ENCODE measurements at regions not wholly inside any gene's neighbourhood (a gene's known extent, or its start where the extent isn't known, plus 50 kb on each side); places are given as distances from the start of the nearest gene placed in this dataset.

GRCh38 chr10:10591715-10592341 lies 425.8 kb upstream of the CELF2 start:
- Histone ChIP-seq H3K9ac (ENCODE audit: insufficient read length, low read depth) (no peak overlapping the region), H3K27me3 (ENCODE audit: insufficient read depth, insufficient read length) (no peaks in the 10 kb centered on the region), H3K4me1 (ENCODE audit: insufficient read depth, insufficient read length) (peaks cover 2% of the 10 kb centered on the region), H3K4me3 (ENCODE audit: insufficient read length, low read depth) (no peak overlapping the region), H3K36me3 (ENCODE audit: insufficient read depth, insufficient read length, low read length) (no peaks in the 10 kb centered on the region), H3K9me3 (ENCODE audit: insufficient read depth, low read length) (0 out of 2 replicates have a peak, but pooled peaks cover 5% of the 10 kb centered on the region)
- no peak for TF ChIP-seq ZNF274 (IDR thresholded peaks at IDR 0.05; ENCODE audit: low read depth, low read length)
- TF ChIP-seq YY1 (IDR thresholded peaks at IDR 0.05; ENCODE audit: insufficient read depth, insufficient read length), result no peak
- no peak for TF ChIP-seq SUZ12 (IDR thresholded peaks at IDR 0.05; ENCODE audit: extremely low read depth, insufficient read depth, insufficient read length)
- DNase-seq (ENCODE audit: low read depth, low spot score), result no peak

- Histone ChIP-seq H3K36me3 (ENCODE audit: insufficient read depth, insufficient read length, low read length) (no peaks in the 10 kb centered on the region), H3K9me3 (ENCODE audit: insufficient read depth, low read length) (no peaks in the 10 kb centered on the region), H3K9ac (ENCODE audit: insufficient read length, low read depth) (no peak overlapping the region), H3K4me3 (ENCODE audit: insufficient read length, low read depth) (no peak overlapping the region), H3K4me1 (ENCODE audit: insufficient read depth, insufficient read length) (no peaks in the 10 kb centered on the region), H3K27me3 (ENCODE audit: insufficient read depth, insufficient read length) (no peaks in the 10 kb centered on the region)
- DNase-seq (ENCODE audit: low read depth, low spot score), result no peak
- TF ChIP-seq SUZ12 (IDR thresholded peaks at IDR 0.05; ENCODE audit: extremely low read depth, insufficient read depth, insufficient read length), result no peak
- TF ChIP-seq YY1 (IDR thresholded peaks at IDR 0.05; ENCODE audit: insufficient read depth, insufficient read length), result no peak
- TF ChIP-seq ZNF274 (IDR thresholded peaks at IDR 0.05; ENCODE audit: low read depth, low read length), result no peak
Observed at GRCh38 chr10:10596256-10596655, 421.4 kb upstream of the CELF2 start.

- no peak for TF ChIP-seq SUZ12 (IDR thresholded peaks at IDR 0.05; ENCODE audit: extremely low read depth, insufficient read depth, insufficient read length)
- no peak for TF ChIP-seq ZNF274 (IDR thresholded peaks at IDR 0.05; ENCODE audit: low read depth, low read length)
- TF ChIP-seq YY1 (IDR thresholded peaks at IDR 0.05; ENCODE audit: insufficient read depth, insufficient read length), result no peak
- DNase-seq (ENCODE audit: low read depth, low spot score), result no peak
- Histone ChIP-seq H3K9ac (ENCODE audit: insufficient read length, low read depth) (no peak overlapping the region), H3K27me3 (ENCODE audit: insufficient read depth, insufficient read length) (no peaks in the 10 kb centered on the region), H3K4me3 (ENCODE audit: insufficient read length, low read depth) (no peak overlapping the region), H3K36me3 (ENCODE audit: insufficient read depth, insufficient read length, low read length) (no peaks in the 10 kb centered on the region), H3K4me1 (ENCODE audit: insufficient read depth, insufficient read length) (no peaks in the 10 kb centered on the region), H3K9me3 (ENCODE audit: insufficient read depth, low read length) (no peaks in the 10 kb centered on the region)
Observed at GRCh38 chr10:10598297-10598696, 419.4 kb upstream of the CELF2 start.

GRCh38 chr10:10600004-10600403 lies 417.7 kb upstream of the CELF2 start:
- DNase-seq (ENCODE audit: low read depth, low spot score), result no peak
- no peak for TF ChIP-seq YY1 (IDR thresholded peaks at IDR 0.05; ENCODE audit: insufficient read depth, insufficient read length)
- TF ChIP-seq SUZ12 (IDR thresholded peaks at IDR 0.05; ENCODE audit: extremely low read depth, insufficient read depth, insufficient read length), result no peak
- TF ChIP-seq ZNF274 (IDR thresholded peaks at IDR 0.05; ENCODE audit: low read depth, low read length), result no peak

GRCh38 chr10:10605551-10606081 lies 412.1 kb upstream of the CELF2 start:
- H3K4me3 ChIP-seq (ENCODE audit: insufficient read length, low read depth), result no peak overlapping the region
- H3K9ac ChIP-seq (ENCODE audit: insufficient read length, low read depth), result no peak overlapping the region
- TF ChIP-seq YY1 (IDR thresholded peaks at IDR 0.05; ENCODE audit: insufficient read depth, insufficient read length) (no peak), SUZ12 (IDR thresholded peaks at IDR 0.05; ENCODE audit: extremely low read depth, insufficient read depth, insufficient read length) (no peak), ZNF274 (IDR thresholded peaks at IDR 0.05; ENCODE audit: low read depth, low read length) (no peak)
- H3K4me1 ChIP-seq (ENCODE audit: insufficient read depth, insufficient read length), result no peaks in the 10 kb centered on the region
- no peaks in the 10 kb centered on the region for H3K9me3 ChIP-seq (ENCODE audit: insufficient read depth, low read length)
- no peaks in the 10 kb centered on the region for H3K36me3 ChIP-seq (ENCODE audit: insufficient read depth, insufficient read length, low read length)
- no peak for DNase-seq (ENCODE audit: low read depth, low spot score)
- no peaks in the 10 kb centered on the region for H3K27me3 ChIP-seq (ENCODE audit: insufficient read depth, insufficient read length)

More at GRCh38 chr10:10600004-10600403, 417.7 kb upstream of the CELF2 start:
- Histone ChIP-seq H3K9me3 (ENCODE audit: insufficient read depth, low read length) (no peaks in the 10 kb centered on the region), H3K9ac (ENCODE audit: insufficient read length, low read depth) (no peak overlapping the region), H3K27me3 (ENCODE audit: insufficient read depth, insufficient read length) (no peaks in the 10 kb centered on the region), H3K4me1 (ENCODE audit: insufficient read depth, insufficient read length) (no peaks in the 10 kb centered on the region), H3K36me3 (ENCODE audit: insufficient read depth, insufficient read length, low read length) (no peaks in the 10 kb centered on the region), H3K4me3 (ENCODE audit: insufficient read length, low read depth) (no peak overlapping the region)

GRCh38 chr10:10609379-10609955 lies 408.2 kb upstream of the CELF2 start:
- no peaks in the 10 kb centered on the region for H3K27me3 ChIP-seq (ENCODE audit: insufficient read depth, insufficient read length)
- DNase-seq (ENCODE audit: low read depth, low spot score), result no peak
- no peaks in the 10 kb centered on the region for H3K4me1 ChIP-seq (ENCODE audit: insufficient read depth, insufficient read length)
- H3K9me3 ChIP-seq (ENCODE audit: insufficient read depth, low read length), result no peaks in the 10 kb centered on the region
- no peaks in the 10 kb centered on the region for H3K36me3 ChIP-seq (ENCODE audit: insufficient read depth, insufficient read length, low read length)
- no peak overlapping the region for H3K9ac ChIP-seq (ENCODE audit: insufficient read length, low read depth)
- H3K4me3 ChIP-seq (ENCODE audit: insufficient read length, low read depth), result no peak overlapping the region
- TF ChIP-seq ZNF274 (IDR thresholded peaks at IDR 0.05; ENCODE audit: low read depth, low read length) (no peak), SUZ12 (IDR thresholded peaks at IDR 0.05; ENCODE audit: extremely low read depth, insufficient read depth, insufficient read length) (no peak), YY1 (IDR thresholded peaks at IDR 0.05; ENCODE audit: insufficient read depth, insufficient read length) (no peak)

- no peak overlapping the region for H3K9ac ChIP-seq (ENCODE audit: insufficient read length, low read depth)
- TF ChIP-seq ZNF274 (IDR thresholded peaks at IDR 0.05; ENCODE audit: low read depth, low read length) (no peak), YY1 (IDR thresholded peaks at IDR 0.05; ENCODE audit: insufficient read depth, insufficient read length) (no peak), SUZ12 (IDR thresholded peaks at IDR 0.05; ENCODE audit: extremely low read depth, insufficient read depth, insufficient read length) (no peak)
- H3K9me3 ChIP-seq (ENCODE audit: insufficient read depth, low read length), result no peaks in the 10 kb centered on the region
Observed at GRCh38 chr10:10610171-10610570, 407.5 kb upstream of the CELF2 start.

More at GRCh38 chr10:10610171-10610570, 407.5 kb upstream of the CELF2 start:
- DNase-seq (ENCODE audit: low read depth, low spot score), result no peak
- no peak overlapping the region for H3K4me3 ChIP-seq (ENCODE audit: insufficient read length, low read depth)
- no peaks in the 10 kb centered on the region for H3K36me3 ChIP-seq (ENCODE audit: insufficient read depth, insufficient read length, low read length)
- no peaks in the 10 kb centered on the region for H3K27me3 ChIP-seq (ENCODE audit: insufficient read depth, insufficient read length)
- H3K4me1 ChIP-seq (ENCODE audit: insufficient read depth, insufficient read length), result no peaks in the 10 kb centered on the region
